ENCODE measurements at regions not wholly inside any gene's neighbourhood (a gene's known extent, or its start where the extent isn't known, plus 50 kb on each side); places are given as distances from the start of the nearest gene placed in this dataset.
A peak's percentile ranks its signal among the peaks of the same experiment; 100 is the strongest.

DNA sequence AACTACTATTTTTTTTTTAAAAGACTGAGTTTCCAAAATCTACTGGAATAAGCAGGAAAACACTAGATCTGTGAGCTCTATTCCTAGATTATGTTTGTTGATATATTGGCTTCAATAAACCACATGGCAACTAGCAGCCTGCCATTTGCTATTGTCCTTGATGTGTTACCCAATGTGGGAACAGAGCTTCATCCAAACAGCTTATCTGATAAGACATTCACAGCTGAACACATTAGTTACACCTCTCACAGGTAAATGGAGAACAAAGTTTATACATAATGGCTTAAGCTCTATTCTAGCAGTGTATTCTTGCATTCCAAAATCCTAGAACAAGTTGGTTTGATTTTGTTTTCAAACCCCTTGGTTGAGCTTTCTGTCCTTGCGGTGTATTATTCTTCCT, 642.1 kb downstream of the TLE1 start:
- H3K27ac ChIP-seq = no peak overlapping the region
- no peaks in the 10 kb centered on the region for H3K27me3 ChIP-seq
- FAIRE-seq (no peak), ATAC-seq (peak in 3 of 4 donors; percentile 46 to 84 (median 61)), DNase-seq (peak in 1 of 6 donors; percentile 14)
- H3K36me3 ChIP-seq = no peaks in the 10 kb centered on the region
- TF ChIP-seq, protein P1, sequence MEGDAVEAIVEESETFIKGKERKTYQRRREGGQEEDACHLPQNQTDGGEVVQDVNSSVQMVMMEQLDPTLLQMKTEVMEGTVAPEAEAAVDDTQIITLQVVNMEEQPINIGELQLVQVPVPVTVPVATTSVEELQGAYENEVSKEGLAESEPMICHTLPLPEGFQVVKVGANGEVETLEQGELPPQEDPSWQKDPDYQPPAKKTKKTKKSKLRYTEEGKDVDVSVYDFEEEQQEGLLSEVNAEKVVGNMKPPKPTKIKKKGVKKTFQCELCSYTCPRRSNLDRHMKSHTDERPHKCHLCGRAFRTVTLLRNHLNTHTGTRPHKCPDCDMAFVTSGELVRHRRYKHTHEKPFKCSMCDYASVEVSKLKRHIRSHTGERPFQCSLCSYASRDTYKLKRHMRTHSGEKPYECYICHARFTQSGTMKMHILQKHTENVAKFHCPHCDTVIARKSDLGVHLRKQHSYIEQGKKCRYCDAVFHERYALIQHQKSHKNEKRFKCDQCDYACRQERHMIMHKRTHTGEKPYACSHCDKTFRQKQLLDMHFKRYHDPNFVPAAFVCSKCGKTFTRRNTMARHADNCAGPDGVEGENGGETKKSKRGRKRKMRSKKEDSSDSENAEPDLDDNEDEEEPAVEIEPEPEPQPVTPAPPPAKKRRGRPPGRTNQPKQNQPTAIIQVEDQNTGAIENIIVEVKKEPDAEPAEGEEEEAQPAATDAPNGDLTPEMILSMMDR (IDR thresholded peaks at IDR 0.05) = no peak
- no peaks in the 10 kb centered on the region for H3K9me3 ChIP-seq
- WGBS, 2 donors = 96 to 97% methylated on average over 1 of the region's 1 CpG
- H3K4me3 ChIP-seq = no peak overlapping the region
- peaks cover 0 to 9% (median 0%) of the 10 kb centered on the region in 3 donors for H3K4me1 ChIP-seq
- intact Hi-C loops (cut with DNase I) = no loop called here

DNA sequence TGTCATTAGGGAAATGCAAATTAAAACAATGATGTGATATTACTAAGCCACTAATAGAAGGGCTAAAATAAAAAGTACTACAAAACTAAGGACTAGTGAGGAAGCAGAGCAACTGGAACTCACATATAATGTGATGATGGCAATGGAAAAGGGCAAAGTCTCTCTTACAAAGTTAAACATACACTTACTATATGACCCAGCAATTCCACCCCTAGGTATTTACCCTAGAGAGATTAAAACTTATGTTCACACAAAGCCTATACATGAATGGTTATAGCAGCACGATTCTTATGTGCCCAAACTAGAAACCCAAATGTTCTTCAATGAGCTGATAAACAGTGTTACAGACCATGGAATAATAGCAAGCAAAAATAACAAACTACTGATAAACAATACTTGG, 643.7 kb downstream of the TLE1 start:
- Histone ChIP-seq H3K36me3 (no peaks in the 10 kb centered on the region), H3K4me1 (peaks cover 0 to 9% (median 0%) of the 10 kb centered on the region in 3 donors), H3K4me3 (no peak overlapping the region), H3K27me3 (no peaks in the 10 kb centered on the region), H3K9me3 (no peaks in the 10 kb centered on the region), H3K27ac (no peak overlapping the region)
- 61 to 69% methylated on average over 1 of the region's 1 CpG for WGBS, 2 donors
- FAIRE-seq (no peak), DNase-seq (no peak), ATAC-seq (no peak)
- TF ChIP-seq, protein P1 (IDR thresholded peaks at IDR 0.05) = no peak
- intact Hi-C loops (cut with DNase I) = no loop called here

DNA sequence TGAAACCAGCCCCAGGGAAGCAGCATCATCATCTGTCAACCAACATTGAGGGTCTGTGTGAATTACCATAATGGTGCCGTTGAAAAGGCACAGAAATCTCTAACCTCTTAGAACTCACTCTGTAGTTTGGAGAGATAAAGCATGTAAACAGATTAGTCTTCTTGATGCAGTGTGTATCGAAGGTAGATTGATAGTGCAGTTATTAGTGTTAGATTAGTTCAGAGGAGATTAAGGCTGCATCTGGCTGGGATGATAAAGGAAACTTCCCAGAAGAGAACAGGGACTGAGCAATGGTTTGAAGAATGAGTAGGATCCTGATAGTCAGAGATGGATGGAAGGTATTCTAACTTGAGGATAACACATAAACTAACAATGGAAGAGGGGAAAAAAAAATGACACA, 651.5 kb downstream of the TLE1 start:
- 10 to 23% methylated on average over 2 of the region's 2 CpGs for WGBS, 2 donors
- Histone ChIP-seq H3K4me1 (peaks cover 0 to under 1% (median 0%) of the 10 kb centered on the region in 3 donors), H3K4me3 (no peak overlapping the region), H3K27me3 (no peaks in the 10 kb centered on the region), H3K9me3 (no peaks in the 10 kb centered on the region), H3K36me3 (no peaks in the 10 kb centered on the region), H3K27ac (no peak overlapping the region)
- DNase-seq (no peak), FAIRE-seq (no peak), ATAC-seq (no peak)
- intact Hi-C loops (cut with DNase I) = no loop called here
- TF ChIP-seq, protein P1 (IDR thresholded peaks at IDR 0.05) = no peak

DNA sequence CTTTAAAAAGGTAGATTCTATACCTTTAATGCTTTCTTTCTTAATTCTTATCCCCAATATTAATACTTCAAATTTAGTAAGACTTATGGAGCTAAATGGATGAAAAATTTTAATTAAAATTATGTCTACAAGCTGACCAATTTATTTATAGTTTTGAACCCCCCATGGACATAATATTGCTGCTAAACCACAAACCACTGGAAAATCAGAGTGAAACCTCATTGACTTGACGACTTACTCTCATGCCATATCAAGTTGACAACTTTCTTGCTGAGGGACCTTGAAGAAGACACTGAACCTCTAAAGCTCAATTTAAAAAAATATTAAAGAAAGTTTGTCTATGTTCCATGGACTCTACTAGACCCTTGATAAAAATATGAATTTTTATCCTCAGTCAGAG, 653.7 kb downstream of the TLE1 start:
- DNase-seq (no peak), ATAC-seq (no peak), FAIRE-seq (no peak)
- H3K27me3 ChIP-seq = no peaks in the 10 kb centered on the region
- TF ChIP-seq, protein P1 (IDR thresholded peaks at IDR 0.05) = no peak
- H3K36me3 ChIP-seq = no peaks in the 10 kb centered on the region
- H3K9me3 ChIP-seq = no peaks in the 10 kb centered on the region
- intact Hi-C loops (cut with DNase I) = no loop called here
- H3K4me1 ChIP-seq = peaks cover 0 to 14% (median 3%) of the 10 kb centered on the region in 3 donors
- WGBS, 2 donors = 75 to 93% methylated on average over 1 of the region's 1 CpG
- no peak overlapping the region for H3K27ac ChIP-seq
- H3K4me3 ChIP-seq = no peak overlapping the region

DNA sequence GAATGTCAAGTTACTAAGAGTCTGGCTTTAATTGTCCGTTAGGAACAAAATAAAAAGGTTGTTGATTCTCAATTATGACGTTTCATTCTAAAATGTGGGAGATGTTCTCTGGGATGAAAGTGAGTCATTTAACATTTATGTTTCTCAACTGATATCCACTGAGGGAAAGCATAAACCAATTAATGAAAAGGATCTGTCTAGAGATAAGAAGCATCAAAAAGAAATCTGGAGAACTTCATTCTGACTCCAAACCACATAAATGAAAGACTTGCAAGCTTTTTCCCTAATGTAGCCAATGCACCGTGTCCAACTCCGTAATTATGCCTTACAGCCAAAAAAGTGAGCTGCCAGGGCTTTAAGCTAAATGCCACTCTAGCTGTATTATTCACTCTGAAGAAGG, 654.2 kb downstream of the TLE1 start:
- no peak for ATAC-seq
- TF ChIP-seq, protein P1 (IDR thresholded peaks at IDR 0.05) = no peak
- intact Hi-C loops (cut with DNase I) = no loop called here
- no peaks in the 10 kb centered on the region for H3K27me3 ChIP-seq
- no peaks in the 10 kb centered on the region for H3K36me3 ChIP-seq
- H3K4me1 ChIP-seq = peaks cover 0 to 14% (median 3%) of the 10 kb centered on the region in 3 donors
- DNase-seq = no peak
- no peak for FAIRE-seq
- H3K27ac ChIP-seq = no peak overlapping the region
- no peak overlapping the region for H3K4me3 ChIP-seq
- no peaks in the 10 kb centered on the region for H3K9me3 ChIP-seq
- 69 to 78% methylated on average over 4 of the region's 4 CpGs for WGBS, 2 donors

Data from pancreas (tissue), 10 donors.